Loucy (cell line): ENCODE measurements at regions not wholly inside any gene's neighbourhood (a gene's known extent, or its start where the extent isn't known, plus 50 kb on each side); places are given as distances from the start of the nearest gene placed in this dataset.

Experiments
- EZH2phosphoT487 ChIP-seq: fragments of 200-600 bp; IDR thresholded peaks from 2 replicates; pipeline ENCODE4 v1.6.1; 2018; ENCODE audit warnings: antibody characterized with exemption, mild to moderate bottlenecking, moderate library complexity, borderline replicate concordance
- TF ChIP-seq, protein P1 (sequence below): fragments of 200-600 bp; sonication (generic); conservative IDR thresholded peaks from 2 replicates; pipeline ENCODE4 v1.5.1; 2014; ENCODE audit warnings: mild to moderate bottlenecking, antibody characterized with exemption, low read length

DNA sequence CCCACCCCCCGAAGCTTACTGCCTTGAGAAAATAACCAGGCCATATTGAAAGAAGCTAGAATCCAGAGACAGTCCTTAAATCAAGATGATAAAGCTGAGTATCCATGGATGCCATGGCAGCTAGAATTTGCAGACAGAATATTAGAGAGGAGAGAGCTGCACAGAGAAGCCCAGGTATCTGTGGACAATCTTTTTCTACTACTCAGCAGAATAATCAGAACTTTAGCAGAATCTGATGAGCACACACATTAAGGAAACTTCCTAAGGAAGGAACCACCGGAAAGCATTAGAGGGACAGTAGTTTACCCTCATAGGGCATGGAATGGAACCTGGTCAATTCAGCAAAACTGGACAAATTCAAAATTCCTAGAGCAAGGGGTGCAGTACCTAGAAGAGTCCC, 1001.7 kb downstream of the HACE1 start:
- TF ChIP-seq, protein P1, sequence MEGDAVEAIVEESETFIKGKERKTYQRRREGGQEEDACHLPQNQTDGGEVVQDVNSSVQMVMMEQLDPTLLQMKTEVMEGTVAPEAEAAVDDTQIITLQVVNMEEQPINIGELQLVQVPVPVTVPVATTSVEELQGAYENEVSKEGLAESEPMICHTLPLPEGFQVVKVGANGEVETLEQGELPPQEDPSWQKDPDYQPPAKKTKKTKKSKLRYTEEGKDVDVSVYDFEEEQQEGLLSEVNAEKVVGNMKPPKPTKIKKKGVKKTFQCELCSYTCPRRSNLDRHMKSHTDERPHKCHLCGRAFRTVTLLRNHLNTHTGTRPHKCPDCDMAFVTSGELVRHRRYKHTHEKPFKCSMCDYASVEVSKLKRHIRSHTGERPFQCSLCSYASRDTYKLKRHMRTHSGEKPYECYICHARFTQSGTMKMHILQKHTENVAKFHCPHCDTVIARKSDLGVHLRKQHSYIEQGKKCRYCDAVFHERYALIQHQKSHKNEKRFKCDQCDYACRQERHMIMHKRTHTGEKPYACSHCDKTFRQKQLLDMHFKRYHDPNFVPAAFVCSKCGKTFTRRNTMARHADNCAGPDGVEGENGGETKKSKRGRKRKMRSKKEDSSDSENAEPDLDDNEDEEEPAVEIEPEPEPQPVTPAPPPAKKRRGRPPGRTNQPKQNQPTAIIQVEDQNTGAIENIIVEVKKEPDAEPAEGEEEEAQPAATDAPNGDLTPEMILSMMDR, result no peak
- no peak for TF ChIP-seq EZH2phosphoT487
